Retina (tissue), 1 donor: ENCODE measurements at regions not wholly inside any gene's neighbourhood (a gene's known extent, or its start where the extent isn't known, plus 50 kb on each side); places are given as distances from the start of the nearest gene placed in this dataset.
"Not testable (repeated sequence)": the region's sequence is repeated elsewhere in the genome, so short reads cannot be mapped to it uniquely, and the experiment has no call there.

Source experiments
- DNase-seq: peaks from one replicate; pipeline ENCODE4 v3.0.0-alpha.2; 2016

DNA sequence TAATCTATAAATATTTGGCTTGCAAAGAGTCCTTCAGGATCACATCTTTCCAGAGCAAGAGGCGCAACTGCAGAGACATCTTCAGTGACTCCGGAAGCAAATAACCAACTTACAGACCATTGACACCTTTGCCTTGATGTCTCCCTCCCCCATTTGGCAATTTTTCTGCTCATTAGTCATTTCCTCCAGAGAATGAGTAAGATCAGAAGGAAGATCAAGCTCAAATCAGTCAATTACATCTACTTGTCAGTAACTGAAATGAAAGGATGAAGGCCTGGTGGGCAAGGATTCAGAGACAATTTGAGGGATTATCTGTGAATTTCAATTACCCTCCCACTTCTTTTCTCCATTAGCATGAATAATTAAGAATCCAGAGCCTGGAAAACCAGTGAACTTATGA lies 665.6 kb upstream of the CPEB2 start:
- DNase-seq = no peak

DNA sequence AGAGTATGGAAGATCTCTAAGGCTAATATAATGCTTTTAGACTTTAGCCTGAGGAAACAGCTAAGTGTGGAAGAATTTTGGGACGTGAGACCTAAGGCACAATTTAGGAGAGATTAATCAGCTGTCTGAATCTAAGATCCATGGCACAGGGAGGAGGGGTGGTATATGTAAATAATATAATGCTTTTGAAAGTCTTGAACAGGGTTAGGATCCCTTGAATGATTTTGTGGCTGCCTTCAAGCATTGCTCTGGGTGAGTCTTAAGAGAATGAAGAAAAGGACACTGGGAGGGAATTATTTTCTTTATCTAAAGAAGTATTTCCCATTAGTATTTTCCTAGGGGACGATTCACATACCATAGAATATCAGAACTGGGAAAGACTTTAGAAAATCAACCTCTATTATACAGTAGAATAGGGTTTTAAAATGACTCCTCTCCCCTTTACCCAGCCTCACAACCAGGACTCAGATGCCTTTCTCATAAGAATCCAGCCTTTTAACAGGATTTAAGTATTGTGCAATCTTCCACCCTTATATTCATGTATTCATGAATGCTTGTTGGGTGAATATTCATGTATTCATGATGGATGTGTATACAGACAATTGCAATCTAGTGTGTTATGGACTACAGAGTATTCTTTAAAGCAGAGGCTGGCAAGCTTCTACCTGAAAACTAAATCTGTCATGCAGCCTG lies 664.2 kb upstream of the CPEB2 start:
- no peak for DNase-seq

GRCh38 chr4:14338585-14339265 lies 663.6 kb upstream of the CPEB2 start:
- DNase-seq = no peak

GRCh38 chr4:14339715-14340114 lies 662.6 kb upstream of the CPEB2 start:
- no peak for DNase-seq

- no peak for DNase-seq
Observed at GRCh38 chr4:14340321-14340720, 662.0 kb upstream of the CPEB2 start.

DNA sequence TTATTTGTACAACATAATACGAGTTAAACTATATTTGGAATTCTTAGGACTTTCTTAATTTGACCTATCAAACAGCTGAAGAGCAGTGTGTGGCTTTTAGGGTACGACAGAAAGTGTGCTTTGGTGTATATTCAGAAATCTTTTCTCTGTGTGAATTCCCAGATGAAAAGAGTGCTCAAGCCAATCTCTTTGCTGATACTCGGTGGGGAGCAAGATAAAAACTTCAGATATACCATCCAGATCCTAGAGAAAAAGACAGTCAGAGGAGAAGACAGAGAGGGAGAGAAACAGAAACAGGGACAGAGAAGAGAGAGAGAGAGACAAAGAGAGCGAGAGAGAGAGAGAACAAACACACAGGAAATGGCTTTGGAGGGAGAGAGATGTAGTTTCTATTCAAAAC lies 658.3 kb upstream of the CPEB2 start:
- DNase-seq = no peak

DNA sequence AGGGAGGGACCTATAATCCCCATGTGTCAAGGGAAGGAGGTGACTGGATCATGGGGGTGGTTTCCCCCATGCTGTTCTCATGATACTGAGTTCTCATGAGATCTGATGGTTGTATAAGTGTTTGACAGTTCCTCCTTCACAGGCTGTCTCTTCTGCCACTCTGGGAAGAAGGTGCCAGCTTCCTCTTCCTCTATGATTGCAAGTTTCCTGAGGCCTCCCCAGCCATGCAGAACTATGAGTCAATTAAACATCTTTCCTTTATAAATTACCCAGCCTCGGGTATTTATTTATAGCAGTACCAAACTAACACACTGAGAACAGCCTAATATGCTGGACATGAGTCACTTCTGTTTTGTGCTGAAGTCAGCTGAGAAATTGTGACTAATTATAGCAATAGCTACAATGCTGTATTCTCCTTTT lies 656.9 kb upstream of the CPEB2 start:
- DNase-seq = no peak

DNA sequence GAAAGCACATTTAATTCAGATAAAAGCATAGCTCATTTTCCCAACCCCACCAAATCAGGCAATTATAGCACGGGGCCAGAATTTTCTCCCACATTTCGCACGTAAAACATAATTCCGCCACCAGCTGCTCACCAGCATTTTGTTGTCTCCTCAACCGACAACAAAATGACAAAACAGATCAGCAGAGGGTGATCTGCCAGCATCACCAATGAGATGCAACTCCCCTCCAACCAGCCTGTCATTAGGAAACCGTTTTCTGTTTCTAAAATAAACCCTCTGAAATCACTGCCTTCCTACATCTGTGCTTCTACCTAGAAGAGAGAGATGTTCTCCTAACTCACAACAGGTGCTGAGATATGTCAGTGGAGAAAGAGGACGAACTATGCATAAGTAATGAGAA lies 654.8 kb upstream of the CPEB2 start:
- no peak for DNase-seq

- DNase-seq = no peak
Observed at GRCh38 chr4:14348506-14348905, 653.8 kb upstream of the CPEB2 start.

DNA sequence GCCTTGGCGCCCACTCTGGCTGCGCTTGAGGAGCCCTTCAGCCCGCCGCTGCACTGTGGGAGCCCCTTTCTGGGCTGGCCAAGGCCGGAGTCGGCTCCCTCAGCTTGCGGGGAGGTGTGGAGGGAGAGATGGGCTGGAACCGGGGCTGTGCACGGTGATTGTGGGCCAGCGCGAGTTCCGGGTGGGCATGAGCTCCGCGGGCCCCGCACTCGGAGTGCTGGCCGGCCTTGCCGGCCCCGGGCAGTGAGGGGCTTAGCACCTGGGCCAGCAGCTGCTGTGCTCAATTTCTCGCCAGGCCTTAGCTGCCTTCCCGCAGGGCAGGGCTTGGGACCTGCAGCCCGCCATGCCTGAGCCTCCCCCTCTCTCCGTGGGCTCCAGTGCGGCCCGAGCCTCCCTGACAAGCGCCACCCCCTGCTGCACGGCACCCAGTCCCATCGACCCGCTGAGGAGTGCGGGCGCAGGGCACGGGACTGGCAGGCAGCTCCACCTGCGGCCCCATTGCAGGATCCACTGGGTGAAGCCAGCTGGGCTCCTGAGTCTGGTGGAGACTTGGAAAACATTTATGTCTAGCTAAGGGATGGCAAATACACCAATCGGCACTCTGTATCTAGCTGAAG lies 643.6 kb upstream of the CPEB2 start:
- not testable (repeated sequence) for DNase-seq

DNA sequence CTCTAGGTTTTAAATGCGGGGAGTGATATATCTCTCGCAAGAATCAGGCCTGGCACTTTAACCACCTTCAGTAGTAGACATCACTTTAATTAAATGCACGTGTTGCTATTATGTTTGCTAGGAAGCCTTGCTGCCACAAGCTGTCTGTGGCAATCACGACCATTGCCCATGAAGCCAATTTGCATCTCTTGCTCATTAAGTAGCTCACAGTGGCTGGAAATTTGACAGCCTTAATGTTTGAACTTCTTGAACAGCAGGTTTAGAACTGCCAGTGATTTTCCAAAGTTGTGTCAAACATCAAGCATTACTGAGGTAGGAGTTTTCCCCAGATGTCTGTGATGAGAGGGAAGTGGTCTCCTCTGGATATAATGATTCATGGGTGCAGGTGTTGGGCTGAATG lies 642.3 kb upstream of the CPEB2 start:
- DNase-seq = no peak

GRCh38 chr4:14361084-14361483 lies 641.2 kb upstream of the CPEB2 start:
- DNase-seq = no peak

- DNase-seq = no peak
Observed at GRCh38 chr4:14362385-14362784, 639.9 kb upstream of the CPEB2 start.

GRCh38 chr4:14364953-14365536 lies 637.2 kb upstream of the CPEB2 start:
- no peak for DNase-seq

DNA sequence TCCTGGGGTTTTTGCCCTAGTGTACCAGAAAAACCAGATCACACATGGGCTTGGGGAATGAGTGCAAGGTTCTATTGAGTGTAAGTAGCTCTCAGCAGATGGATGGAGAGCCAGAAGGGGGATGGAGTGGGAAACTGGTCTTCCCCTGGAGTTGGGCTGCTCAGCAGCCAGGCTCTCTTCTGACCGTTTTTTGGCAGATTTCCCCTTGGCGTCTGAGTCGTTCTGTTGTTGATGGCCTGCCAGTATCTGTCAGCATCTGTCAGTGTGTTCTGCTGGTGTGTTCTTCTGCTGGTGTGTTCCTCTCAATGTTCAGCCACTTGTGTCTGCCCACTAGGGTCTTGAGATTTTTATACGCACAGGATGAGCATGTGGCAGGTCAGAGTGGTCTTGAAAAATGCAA lies 633.9 kb upstream of the CPEB2 start:
- no peak for DNase-seq

- no peak for DNase-seq
Observed at GRCh38 chr4:14371131-14371530, 631.1 kb upstream of the CPEB2 start.

GRCh38 chr4:14375816-14376215 lies 626.5 kb upstream of the CPEB2 start:
- no peak for DNase-seq

DNA sequence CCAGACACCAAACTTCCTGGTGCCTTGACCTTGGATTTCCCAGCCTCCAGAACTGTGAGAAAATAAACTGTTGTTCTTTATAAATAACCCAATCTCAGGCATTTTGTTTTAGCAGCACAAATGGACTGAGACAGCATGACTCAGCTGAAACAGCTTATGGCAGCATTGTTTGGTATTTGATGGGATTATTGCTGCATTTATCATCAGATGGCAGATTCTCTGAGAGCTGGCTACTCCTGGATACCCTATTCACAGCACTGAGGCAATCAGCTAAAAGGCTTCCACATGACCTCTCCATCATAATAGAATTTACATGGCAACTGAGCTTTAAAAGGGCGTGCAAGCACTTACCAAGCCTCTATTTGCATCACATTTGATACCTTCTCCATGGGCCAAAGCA lies 623.1 kb upstream of the CPEB2 start:
- no peak for DNase-seq

GRCh38 chr4:14383652-14384051 lies 618.6 kb upstream of the CPEB2 start:
- no peak for DNase-seq

GRCh38 chr4:14384824-14385223 lies 617.5 kb upstream of the CPEB2 start:
- no peak for DNase-seq

DNA sequence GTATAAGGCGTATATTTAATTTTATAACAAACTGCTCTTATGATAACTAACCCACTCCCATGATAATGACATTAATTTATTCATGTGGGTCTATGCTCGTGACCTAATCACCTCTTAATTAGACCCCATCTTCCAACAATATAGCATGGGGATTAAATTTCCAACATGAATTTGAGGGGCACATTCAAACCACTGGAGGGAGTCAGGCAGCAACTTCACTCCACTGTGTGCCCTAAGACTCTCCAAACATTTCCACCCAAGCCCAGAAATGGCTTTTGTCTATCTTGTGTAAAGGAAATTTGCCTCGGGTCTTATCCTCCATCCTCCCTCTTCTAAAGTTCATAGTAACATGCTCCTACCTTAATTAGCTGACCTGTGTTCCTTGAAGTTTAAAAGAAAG lies 616.1 kb upstream of the CPEB2 start:
- DNase-seq = no peak

DNA sequence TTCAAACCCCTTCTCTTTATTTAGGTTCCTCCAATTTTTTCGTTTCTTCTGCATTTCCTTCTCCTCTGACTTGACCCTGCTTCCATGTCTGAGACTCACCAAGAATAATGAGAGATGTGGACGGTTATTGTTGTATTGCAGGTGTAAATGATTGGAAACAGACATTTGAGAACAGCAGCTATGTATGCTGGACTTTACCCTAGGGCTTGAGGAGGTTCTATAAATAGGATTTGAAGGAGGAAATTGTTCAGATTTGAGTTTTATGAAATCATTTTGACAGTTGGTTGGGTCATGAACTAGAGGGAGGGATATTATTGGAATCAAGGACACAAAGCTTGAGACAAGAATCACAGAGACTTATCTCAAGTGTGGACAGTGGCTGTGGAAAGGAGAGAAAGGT lies 614.6 kb upstream of the CPEB2 start:
- no peak for DNase-seq

DNA sequence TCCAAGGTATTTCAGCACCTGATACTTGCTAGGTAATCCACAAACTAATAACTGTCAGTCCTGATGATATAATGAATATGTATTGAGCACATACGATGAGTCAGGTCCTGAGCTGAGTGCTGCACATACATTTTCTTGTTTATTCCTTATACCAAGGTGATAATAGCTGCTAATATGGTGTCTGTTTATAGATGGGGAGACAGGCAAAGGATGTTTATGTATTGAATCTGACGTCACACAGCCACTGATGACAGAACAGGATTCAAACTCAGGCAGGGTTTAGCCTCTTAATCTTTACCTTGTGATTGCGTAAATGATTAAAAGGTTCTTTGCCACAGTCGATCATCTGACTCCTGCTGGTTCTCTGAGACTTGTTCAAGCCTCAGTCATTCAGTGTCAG lies 609.9 kb upstream of the CPEB2 start:
- peak; percentile 15 for DNase-seq

- no peak for DNase-seq
Observed at GRCh38 chr4:14396183-14396582, 606.1 kb upstream of the CPEB2 start.
